B cell (primary cell): ENCODE measurements at regions not wholly inside any gene's neighbourhood (a gene's known extent, or its start where the extent isn't known, plus 50 kb on each side); places are given as distances from the start of the nearest gene placed in this dataset.

ENCODE experiments used
- ATAC-seq: fragments of 200-7000 bp; cut with Tn5 transposase; one replicate; pipeline ENCODE4 v1.10.0; 2021; ENCODE audit warnings: low read depth, mild to moderate bottlenecking, moderate number of reproducible peaks, moderate library complexity
- CTCF ChIA-PET: fragments of 350-600 bp; sonication (Branson Sonifier 250); formaldehyde crosslinking; loops from one replicate; lab custom pipeline; 2021; ENCODE audit warnings: antibody characterized with exemption, inconsistent platforms; lab: Charles Lee
- POLR2A ChIA-PET: fragments of 350-600 bp; sonication (Branson Sonifier 250); formaldehyde crosslinking; loops from one replicate; lab custom pipeline; 2021; ENCODE audit warnings: antibody characterized with exemption; lab: Charles Lee
- DNase-seq: peaks from one replicate; pipeline ENCODE4 v3.0.0; 2013
- H2AFZ ChIP-seq: 2 replicates; pipeline ENCODE4 v1.6.1; 2012; ENCODE audit warnings: mild to moderate bottlenecking, low read depth, low read length; ENCODE audit not compliant: insufficient read depth, poor library complexity, severe bottlenecking
- H3K27ac ChIP-seq, 2 donors: 1 replicate in 1 of 2; 2 replicates in 1 of 2; pipeline ENCODE4 v1.5.1; 2012 to 2013; ENCODE audit warnings: low read length in 2 of 2, mild to moderate bottlenecking in 2 of 2, moderate library complexity in 1 of 2
- H3K27me3 ChIP-seq, 4 experiments: fragments of 200-600 bp in 1 of 4; sonication (generic) in 1 of 4; replicated peaks in 1 of 4; 1 replicate in 2 of 4; 2 replicates in 2 of 4; pipeline versions ENCODE4 v1.6.1 to v1.7.0; 2013 to 2016; ENCODE audit warnings: low read length in 3 of 4, mild to moderate bottlenecking in 2 of 4, mixed read lengths in 1 of 4, moderate library complexity in 1 of 4; ENCODE audit not compliant: insufficient read depth in 4 of 4, control insufficient read depth in 3 of 4; ENCODE audit errors: control extremely low read depth in 1 of 4
- H3K36me3 ChIP-seq, 2 experiments: replicated peaks in 1 of 2; 1 replicate in 1 of 2; 2 replicates in 1 of 2; pipeline versions ENCODE4 v1.6.1 to v1.7.1; 2013; ENCODE audit warnings: low read length in 1 of 2; ENCODE audit not compliant: insufficient read depth in 2 of 2, control insufficient read depth in 1 of 2; ENCODE audit errors: control extremely low read depth in 1 of 2, extremely low read depth in 1 of 2
- H3K4me1 ChIP-seq, 2 donors: fragments of 200-600 bp in 1 of 2; sonication (generic) in 1 of 2; 1 replicate in 1 of 2; 2 replicates in 1 of 2; pipeline versions ENCODE4 v1.5.1 to v1.6.1; 2013 to 2017; ENCODE audit warnings: low read length in 2 of 2; ENCODE audit not compliant: control insufficient read depth in 2 of 2, insufficient read depth in 2 of 2
- H3K4me2 ChIP-seq: replicated peaks from 2 replicates; pipeline ENCODE3; 2012; ENCODE audit warnings: mild to moderate bottlenecking, low read depth, low read length; ENCODE audit not compliant: poor library complexity, severe bottlenecking
- H3K4me3 ChIP-seq, 5 experiments: fragments of 200-600 bp in 1 of 5; sonication (generic) in 1 of 5; 1 replicate in 3 of 5; 2 replicates in 2 of 5; pipeline versions ENCODE4 v1.5.1 to v1.7.0; 2011 to 2016; ENCODE audit warnings: low read length in 4 of 5, mild to moderate bottlenecking in 4 of 5, low read depth in 2 of 5, control low read depth in 1 of 5, moderate library complexity in 1 of 5; ENCODE audit not compliant: insufficient read depth in 1 of 5; ENCODE audit errors: control extremely low read depth in 1 of 5, extremely low read depth in 1 of 5
- H3K79me2 ChIP-seq: fragments of 200-600 bp; sonication (generic); one replicate; pipeline ENCODE4 v1.6.0; 2016; ENCODE audit warnings: low read length; ENCODE audit not compliant: control insufficient read depth, insufficient read depth
- H3K9ac ChIP-seq: fragments of 200-600 bp; sonication (generic); 2 replicates; pipeline ENCODE4 v1.6.1; 2017; ENCODE audit warnings: mild to moderate bottlenecking, low read length, moderate library complexity
- H3K9me3 ChIP-seq, 3 donors: one replicate each; pipeline versions ENCODE4 v1.6.1 to v1.7.1; 2013; ENCODE audit warnings: low read length in 2 of 3; ENCODE audit not compliant: control insufficient read depth in 2 of 3, insufficient read depth in 1 of 3; ENCODE audit errors: control extremely low read depth in 1 of 3
- H4K20me1 ChIP-seq: 2 replicates; pipeline ENCODE4 v1.6.0; 2012; ENCODE audit warnings: mild to moderate bottlenecking, low read length; ENCODE audit not compliant: insufficient read depth, control insufficient read depth, poor library complexity, severe bottlenecking
- H3K27ac Mint-ChIP-seq: one replicate; pipeline ENCODE4 v1.8.0; 2021; ENCODE audit warnings: mixed read lengths
- H3K27me3 Mint-ChIP-seq: one replicate; pipeline ENCODE4 v1.8.0; 2021; ENCODE audit warnings: mixed read lengths
- H3K4me1 Mint-ChIP-seq: one replicate; pipeline ENCODE4 v1.8.0; 2021; ENCODE audit warnings: mixed read lengths
- H3K4me3 Mint-ChIP-seq: one replicate; pipeline ENCODE4 v1.8.0; 2021; ENCODE audit warnings: mixed read lengths
- H3K9me3 Mint-ChIP-seq: one replicate; pipeline ENCODE4 v1.8.0; 2022; ENCODE audit warnings: mixed read lengths; ENCODE audit not compliant: insufficient read depth
- CTCF ChIP-seq: fragments of 200-600 bp; IDR thresholded peaks from one replicate; pipeline ENCODE4 v1.8.0; 2022; ENCODE audit warnings: antibody characterized with exemption, mild to moderate bottlenecking
- EZH2 ChIP-seq: IDR thresholded peaks from 2 replicates; pipeline ENCODE4 v1.6.1; 2012; ENCODE audit warnings: borderline replicate concordance, low read depth, mild to moderate bottlenecking, moderate library complexity, low read length; ENCODE audit not compliant: insufficient read depth, poor library complexity, severe bottlenecking
- WGBS: methylation state at CpG from one replicate; pipeline ENCODE4 v1.1.5; 2013; ENCODE audit warnings: missing lambda C conversion rate; ENCODE audit not compliant: insufficient coverage; 5-methylcytosine and 5-hydroxymethylcytosine counted together
- intact Hi-C: fragments of 100-400 bp; cut with micrococcal nuclease; formaldehyde crosslinking; loops from one replicate; pipeline ENCODE4 v1.10.0; 2022

- Histone ChIP-seq H3K4me3 (no peak overlapping the region), H3K27ac (no peak overlapping the region), H2AFZ (no peak overlapping the region), H4K20me1 (no peaks in the 10 kb centered on the region), H3K27me3 (no peaks in the 10 kb centered on the region), H3K9ac (no peak overlapping the region), H3K4me2 (no peak overlapping the region), H3K4me1 (no peaks in the 10 kb centered on the region), H3K36me3 (no peaks in the 10 kb centered on the region), H3K79me2 (no peaks in the 10 kb centered on the region), H3K9me3 (peaks cover 0 to 11% (median 0%) of the 10 kb centered on the region in 3 donors)
- ChIA-PET CTCF (no interaction called here), POLR2A (no interaction called here)
- peaks cover 4% of the 10 kb centered on the region for H3K9me3 Mint-ChIP-seq
- intact Hi-C loops = no loop called here
- H3K4me1 Mint-ChIP-seq = no peaks in the 10 kb centered on the region
- H3K27me3 Mint-ChIP-seq = peaks cover 4% of the 10 kb centered on the region
- no peak for DNase-seq
- ATAC-seq = no peak
- no peak overlapping the region for H3K4me3 Mint-ChIP-seq
- no peak overlapping the region for H3K27ac Mint-ChIP-seq
- TF ChIP-seq EZH2 (no peak), CTCF (no peak)
- WGBS = 93% methylated on average over 7 of the region's 7 CpGs
Measured at GRCh38 chr5:133730866-133731265, 118.5 kb upstream of the FSTL4 start.

- TF ChIP-seq CTCF = no peak
- no peak for TF ChIP-seq EZH2
- ChIA-PET POLR2A (no interaction called here), CTCF (no interaction called here)
- no peak overlapping the region for H3K9ac ChIP-seq
- WGBS = 82% methylated on average over 5 of the region's 6 CpGs
- H3K4me2 ChIP-seq = no peak overlapping the region
- Mint-ChIP-seq H3K27me3 (peaks cover 7% of the 10 kb centered on the region), H3K4me3 (no peak overlapping the region), H3K27ac (no peak overlapping the region), H3K9me3 (peaks cover 4% of the 10 kb centered on the region), H3K4me1 (no peaks in the 10 kb centered on the region)
- H3K79me2 ChIP-seq = no peaks in the 10 kb centered on the region
- H3K27ac ChIP-seq = no peak overlapping the region
- no peaks in the 10 kb centered on the region for H3K4me1 ChIP-seq
- H3K4me3 ChIP-seq = no peak overlapping the region
- ATAC-seq (no peak), DNase-seq (no peak)
- H2AFZ ChIP-seq = no peak overlapping the region
- no peaks in the 10 kb centered on the region for H3K27me3 ChIP-seq
- H4K20me1 ChIP-seq = no peaks in the 10 kb centered on the region
- H3K9me3 ChIP-seq = peaks cover 0 to 11% (median 0%) of the 10 kb centered on the region in 3 donors
- no peaks in the 10 kb centered on the region for H3K36me3 ChIP-seq
- intact Hi-C loops = no loop called here
Measured at GRCh38 chr5:133730346-133730745, 118.0 kb upstream of the FSTL4 start.
